ENCODE measurements at regions not wholly inside any gene's neighbourhood (a gene's known extent, or its start where the extent isn't known, plus 50 kb on each side); places are given as distances from the start of the nearest gene placed in this dataset.

GRCh38 chr13:105144936-105145335 is 1390.5 kb downstream of the EFNB2 start:
- no peak for DNase-seq (ENCODE audit: low read depth in 3 of 3)

GRCh38 chr13:105144020-105144419 is 1391.4 kb downstream of the EFNB2 start:
- no peak for DNase-seq (ENCODE audit: low read depth in 3 of 3)

GRCh38 chr13:105142556-105142955 is 1392.9 kb downstream of the EFNB2 start:
- DNase-seq (ENCODE audit: low read depth in 3 of 3), result no peak

DNA sequence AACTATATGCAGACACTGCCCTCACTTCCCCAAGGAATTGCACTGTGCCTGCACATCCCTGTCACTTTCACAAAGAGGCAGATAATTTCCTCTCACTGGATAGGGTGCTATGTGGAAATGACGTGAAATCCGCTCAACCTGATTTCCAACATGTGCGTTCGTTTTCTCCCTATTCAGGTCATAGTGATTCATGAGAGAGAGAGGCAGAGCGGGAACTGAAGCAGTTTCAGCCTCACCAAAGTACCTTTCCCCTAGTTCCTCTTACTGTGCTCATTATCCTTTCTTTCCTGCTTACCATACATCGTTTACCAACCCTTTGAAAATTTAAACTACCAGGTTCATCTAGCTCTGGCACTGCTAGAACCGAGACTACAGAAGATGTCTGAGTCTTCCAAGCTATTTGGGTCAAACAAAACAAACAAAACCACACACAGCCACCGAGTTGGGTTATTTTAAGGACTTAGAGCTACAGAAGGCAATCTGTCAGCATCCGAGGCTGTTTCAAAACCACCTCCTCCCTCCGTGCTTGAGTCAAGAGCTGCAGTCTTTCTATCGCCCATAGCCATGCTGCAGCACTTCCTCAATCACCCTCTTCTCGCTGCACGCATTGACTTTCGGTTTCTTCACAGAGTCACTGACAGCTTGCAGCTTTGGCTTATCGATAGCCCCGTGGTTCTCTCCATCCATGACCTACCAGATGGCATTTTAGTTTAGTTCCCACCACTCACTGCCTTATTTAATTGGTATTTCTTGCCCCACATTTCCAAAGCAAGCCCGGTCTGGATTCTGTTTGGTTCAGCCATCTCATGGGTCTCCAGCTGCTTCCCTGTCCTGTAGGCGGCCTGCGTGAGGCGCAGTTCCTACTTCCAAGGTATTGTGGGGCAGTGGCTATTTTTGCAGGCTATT is 1395.8 kb downstream of the EFNB2 start:
- peak; percentile 31 to 39 (median 31) for DNase-seq (ENCODE audit: low read depth in 3 of 3)

GRCh38 chr13:105139048-105139379 is 1396.4 kb downstream of the EFNB2 start:
- no peak for DNase-seq (ENCODE audit: low read depth in 3 of 3)

DNA sequence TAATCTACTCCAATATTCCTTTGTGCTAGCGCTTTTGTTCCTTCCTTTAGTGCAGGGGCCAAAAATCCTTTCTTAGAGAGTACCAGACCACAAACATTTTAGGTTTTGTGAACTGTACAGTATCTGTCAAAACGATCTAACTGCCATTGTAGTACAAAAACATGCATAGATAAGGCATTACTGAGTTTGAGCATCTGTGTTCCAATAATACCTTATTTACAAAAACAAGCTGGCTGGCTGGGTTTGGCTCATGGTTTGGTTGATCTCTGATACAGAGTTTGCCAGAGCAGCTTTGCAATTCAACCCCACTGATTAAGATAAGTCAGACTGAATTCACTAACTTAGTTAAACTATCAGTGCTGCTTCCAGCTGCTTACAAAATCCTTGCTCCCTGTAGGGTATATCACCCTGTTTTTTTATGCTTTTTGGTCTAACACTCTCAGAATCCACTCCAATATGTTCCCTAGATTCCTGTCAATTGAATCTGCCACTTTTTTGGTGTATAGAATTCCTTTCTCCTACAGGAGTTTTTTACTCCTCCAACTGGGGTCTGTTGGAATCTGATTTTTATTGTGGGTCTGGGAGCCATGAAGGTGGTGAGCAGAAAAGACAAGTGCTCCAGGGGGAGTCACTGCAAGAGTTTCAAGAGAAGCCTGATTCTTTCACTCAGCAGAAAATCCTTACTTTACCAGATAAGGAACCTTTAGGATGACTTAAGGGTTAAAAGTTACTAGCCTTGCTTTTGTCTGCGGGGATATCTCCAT is 1399.4 kb downstream of the EFNB2 start:
- DNase-seq (ENCODE audit: low read depth in 3 of 3), result no peak

DNA sequence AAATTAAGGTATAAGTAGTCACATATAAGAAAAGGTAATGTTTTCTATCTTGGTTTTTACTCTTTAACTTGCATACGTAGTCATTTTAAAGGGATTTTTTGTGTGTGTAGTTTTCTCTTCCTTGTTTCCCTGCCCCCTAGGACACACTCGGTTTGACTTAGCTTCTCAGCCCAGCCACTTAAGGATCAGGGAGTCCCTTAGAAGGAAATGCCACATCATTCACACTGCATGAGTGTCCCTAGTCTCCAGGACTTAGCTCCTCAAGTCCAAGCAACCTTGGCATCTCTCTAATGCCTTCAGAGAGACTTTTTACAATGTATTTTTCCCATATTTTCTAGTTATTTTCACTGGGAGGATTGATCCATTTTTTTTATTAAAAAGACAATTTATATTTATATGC is 1407.7 kb downstream of the EFNB2 start:
- no peak for DNase-seq (ENCODE audit: low read depth in 3 of 3)

DNA sequence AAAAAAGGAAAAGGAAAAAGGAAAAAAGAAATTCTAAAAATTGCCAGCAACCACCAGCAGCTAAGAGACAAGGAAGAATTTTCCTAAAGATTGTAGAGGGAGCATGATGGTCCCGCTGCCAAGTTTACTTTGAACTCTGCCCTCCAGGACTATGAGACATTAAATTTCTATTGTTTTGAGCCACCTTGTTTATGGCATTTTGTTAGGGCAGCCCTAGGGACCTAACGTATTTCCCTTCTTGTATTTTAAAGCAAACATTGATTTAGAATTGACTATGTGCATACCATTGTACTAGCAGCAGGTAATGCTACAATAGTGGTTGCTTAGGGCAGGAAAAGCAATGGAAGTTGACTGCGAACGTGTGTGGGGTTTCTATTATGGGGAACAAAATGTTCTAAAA is 1414.2 kb downstream of the EFNB2 start:
- no peak for DNase-seq (ENCODE audit: low read depth in 3 of 3)

- DNase-seq (ENCODE audit: low read depth in 3 of 3), result no peak
Observed at GRCh38 chr13:105118426-105118985, 1417.0 kb downstream of the EFNB2 start.

- DNase-seq (ENCODE audit: low read depth in 3 of 3), result no peak
Observed at GRCh38 chr13:105116966-105117365, 1418.5 kb downstream of the EFNB2 start.

DNA sequence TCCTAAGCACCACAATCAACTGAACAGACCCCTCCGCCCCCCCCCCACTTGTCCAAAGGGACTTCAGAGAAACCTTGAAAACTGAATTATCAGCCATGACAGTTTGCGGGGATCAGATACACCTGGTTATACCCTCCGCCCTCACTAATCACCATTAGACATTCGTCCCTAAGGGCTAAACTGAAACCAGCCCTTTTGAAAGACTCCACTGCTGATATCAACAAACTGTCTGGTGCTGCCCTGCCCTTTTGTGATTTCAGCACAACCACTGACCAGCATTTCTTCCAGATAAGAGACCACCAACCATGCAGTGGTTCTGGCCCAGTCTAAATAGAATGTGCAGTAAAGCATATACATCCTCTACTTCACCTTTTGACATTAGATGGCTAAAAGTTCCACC is 1422.9 kb downstream of the EFNB2 start:
- DNase-seq (ENCODE audit: low read depth in 3 of 3), result no peak

DNA sequence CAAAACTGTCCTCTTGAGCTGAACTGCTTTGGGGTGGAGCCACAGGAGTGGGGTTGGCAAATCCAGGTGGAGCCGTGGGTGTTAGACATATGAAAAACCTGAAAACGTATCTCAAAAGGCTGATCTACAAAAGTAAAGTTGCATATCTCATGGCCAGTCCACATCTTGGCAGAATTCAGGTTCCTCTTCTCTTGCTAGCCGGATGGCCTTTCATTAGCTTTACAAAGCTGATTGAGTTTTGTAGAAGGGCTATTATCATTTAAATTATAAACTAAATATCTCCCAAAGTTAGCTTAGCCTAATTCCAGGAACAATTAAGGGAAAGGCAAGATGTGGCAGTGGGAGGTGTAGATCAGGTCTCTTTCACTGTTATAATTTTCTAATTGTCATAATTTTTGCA is 1427.7 kb downstream of the EFNB2 start:
- no peak for DNase-seq (ENCODE audit: low read depth in 3 of 3)

DNA sequence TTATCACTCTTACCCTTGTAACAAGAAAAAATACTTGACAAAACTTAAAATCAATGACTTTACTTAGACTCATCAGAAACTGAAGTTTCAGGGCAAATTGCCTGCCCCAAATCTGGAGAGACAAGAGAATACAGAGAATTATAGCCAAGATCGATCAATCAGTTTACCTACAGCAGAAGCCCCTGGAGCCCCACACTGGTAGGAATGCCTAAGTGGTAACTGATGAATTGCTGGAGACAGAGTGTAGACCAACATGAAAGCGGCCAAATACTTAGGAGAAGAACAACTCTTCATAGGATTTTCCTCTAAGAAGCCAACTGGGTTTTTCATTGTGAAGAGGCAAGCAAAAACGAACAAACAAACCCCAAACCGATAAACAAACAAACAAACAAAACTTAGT is 1430.0 kb downstream of the EFNB2 start:
- DNase-seq (ENCODE audit: low read depth in 3 of 3), result no peak

- DNase-seq (ENCODE audit: low read depth in 3 of 3), result no peak
Observed at GRCh38 chr13:105097521-105097920, 1437.9 kb downstream of the EFNB2 start.

DNA sequence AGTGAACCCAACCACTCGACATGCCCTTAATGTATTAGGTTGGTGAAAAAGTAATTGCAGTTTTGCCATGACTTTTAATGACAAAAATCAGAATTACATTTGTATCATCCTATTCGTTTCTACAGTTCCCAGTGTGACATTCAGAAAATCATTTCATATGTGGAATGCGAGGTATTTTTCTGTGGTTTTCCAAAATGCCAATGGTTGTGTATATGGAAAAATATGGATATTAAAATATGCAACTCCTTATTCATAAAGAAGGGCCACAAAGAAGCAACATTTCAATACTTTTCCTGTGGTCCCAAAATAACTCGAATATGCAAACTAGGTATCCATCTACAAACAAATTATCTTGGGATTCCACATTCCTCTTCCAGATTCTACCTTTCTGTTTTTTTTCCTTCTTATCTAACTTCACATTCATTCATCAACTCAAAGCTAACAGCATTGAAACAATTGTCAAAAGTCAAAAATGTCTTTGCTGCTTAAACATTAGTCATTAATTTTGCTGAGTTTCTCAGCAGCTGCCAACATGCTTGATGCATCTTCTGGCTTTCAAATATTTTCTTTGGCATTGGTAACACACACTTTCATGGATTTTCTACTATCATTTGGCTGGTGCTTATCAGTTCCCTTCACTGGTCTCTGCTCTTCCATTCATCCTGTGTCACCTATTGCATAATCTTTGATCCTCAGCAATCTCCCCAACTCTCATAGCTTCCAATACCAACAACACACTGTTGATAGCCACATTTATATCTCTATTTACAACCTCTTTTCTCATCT is 1445.4 kb downstream of the EFNB2 start:
- DNase-seq (ENCODE audit: low read depth in 3 of 3), result no peak

- no peak for DNase-seq (ENCODE audit: low read depth in 3 of 3)
Observed at GRCh38 chr13:105087945-105088344, 1447.5 kb downstream of the EFNB2 start.

GRCh38 chr13:105084931-105085330 is 1450.5 kb downstream of the EFNB2 start:
- DNase-seq (ENCODE audit: low read depth in 3 of 3), result no peak

DNA sequence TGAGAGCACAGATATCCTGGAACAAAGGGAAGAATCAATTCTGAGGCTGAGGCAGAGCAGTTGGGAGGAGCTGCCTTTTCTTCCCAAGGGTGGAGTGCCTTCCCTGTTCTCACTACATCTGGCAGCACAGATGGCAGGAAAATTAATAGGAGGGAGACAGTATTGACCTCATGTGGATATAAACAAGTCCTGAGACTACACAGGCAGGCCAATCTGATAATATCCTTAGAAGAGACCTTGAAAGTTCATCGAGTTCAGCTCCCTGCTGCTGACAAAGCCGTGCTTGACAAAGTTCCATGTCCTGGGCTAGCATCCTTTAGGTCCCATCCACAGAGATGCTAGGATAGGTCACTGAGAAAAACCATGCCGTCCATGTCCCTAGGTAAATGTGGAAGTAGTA is 1451.5 kb downstream of the EFNB2 start:
- no peak for DNase-seq (ENCODE audit: low read depth in 3 of 3)

GRCh38 chr13:105074755-105075154 is 1460.7 kb downstream of the EFNB2 start:
- DNase-seq (ENCODE audit: low read depth in 3 of 3), result no peak

DNA sequence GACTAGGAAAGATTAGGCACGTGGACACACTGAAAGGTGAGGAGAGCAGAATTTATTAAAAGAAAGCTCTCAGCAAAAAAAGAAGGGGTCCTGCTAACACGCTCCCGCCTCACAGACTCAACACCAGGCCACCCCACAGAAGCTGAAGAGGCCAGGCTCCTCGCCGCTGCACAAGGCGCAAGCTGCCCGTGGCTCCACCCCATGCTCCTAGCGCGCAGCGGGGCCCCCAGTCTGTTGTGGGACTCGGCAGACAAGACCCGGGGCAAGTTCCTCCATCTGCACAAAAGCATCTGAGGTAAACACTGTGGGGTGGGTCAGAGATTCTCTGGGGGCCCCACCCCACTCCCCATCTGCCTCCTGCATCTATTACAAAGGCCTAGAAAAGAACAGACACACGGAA is 1462.4 kb downstream of the EFNB2 start:
- no peak for DNase-seq (ENCODE audit: low read depth in 3 of 3)

DNA sequence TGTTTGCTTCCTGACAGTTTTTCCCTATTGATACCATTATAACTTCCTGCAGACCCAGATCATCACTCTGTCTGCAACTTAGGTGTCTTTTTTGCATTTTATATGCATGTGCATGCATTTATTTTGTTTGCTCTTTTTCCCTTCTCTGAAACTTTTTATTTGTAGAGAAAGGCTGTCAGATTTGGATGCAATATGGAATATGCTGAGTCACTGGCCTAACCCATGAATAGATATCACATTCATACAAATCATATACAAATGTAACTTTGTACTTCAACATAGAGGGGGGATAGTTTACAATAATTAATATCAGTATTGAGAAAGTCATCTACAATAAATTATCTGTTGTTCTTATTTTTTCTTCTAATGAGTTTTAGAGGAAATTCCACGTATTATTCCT is 1465.0 kb downstream of the EFNB2 start:
- DNase-seq (ENCODE audit: low read depth in 3 of 3), result no peak

- DNase-seq (ENCODE audit: low read depth in 3 of 3), result no peak
Observed at GRCh38 chr13:105069106-105069505, 1466.4 kb downstream of the EFNB2 start.
